DMS 273 (cell line): ENCODE measurements at regions not wholly inside any gene's neighbourhood (a gene's known extent, or its start where the extent isn't known, plus 50 kb on each side); places are given as distances from the start of the nearest gene placed in this dataset.
"Not testable (repeated sequence)": the region's sequence is repeated elsewhere in the genome, so short reads cannot be mapped to it uniquely, and the experiment has no call there.

ENCODE experiments used
- DNase-seq: peaks from one replicate; lab custom pipeline; 2025; ENCODE audit not compliant: unreplicated experiment; lab: John Stamatoyannopoulos, UW

- peak; percentile 44 for DNase-seq
Measured at GRCh38 chr1:31510853-31511789, 65.2 kb upstream of the TINAGL1 start.

- DNase-seq, result no peak
Measured at GRCh38 chr1:31511848-31512615, 64.3 kb upstream of the TINAGL1 start.

GRCh38 chr1:31514117-31514516 is 62.2 kb upstream of the TINAGL1 start:
- no peak for DNase-seq

- no peak for DNase-seq
Measured at GRCh38 chr1:31515056-31515775, 61.1 kb upstream of the TINAGL1 start.

- DNase-seq, result no peak
Measured at GRCh38 chr1:31515936-31516335, 60.4 kb upstream of the TINAGL1 start.

GRCh38 chr1:31517301-31517700 is 59.0 kb upstream of the TINAGL1 start:
- DNase-seq, result no peak

GRCh38 chr1:31517986-31518385 is 58.3 kb upstream of the TINAGL1 start:
- not testable (repeated sequence) for DNase-seq

GRCh38 chr1:31521761-31522555 is 54.4 kb upstream of the TINAGL1 start:
- DNase-seq, result no peak

GRCh38 chr1:31522556-31522845 is 53.8 kb upstream of the TINAGL1 start:
- DNase-seq, result no peak

- no peak for DNase-seq
Measured at GRCh38 chr1:31523012-31523411, 53.3 kb upstream of the TINAGL1 start.

GRCh38 chr1:31523769-31524168 is 52.5 kb upstream of the TINAGL1 start:
- no peak for DNase-seq

- no peak for DNase-seq
Measured at GRCh38 chr1:31524186-31524901, 52.0 kb upstream of the TINAGL1 start.
